Tibial artery (tissue), 4 donors: ENCODE measurements at regions not wholly inside any gene's neighbourhood (a gene's known extent, or its start where the extent isn't known, plus 50 kb on each side); places are given as distances from the start of the nearest gene placed in this dataset.

ENCODE experiments used
- DNase-seq, 2 donors: peaks; one replicate each; pipeline ENCODE4 v3.0.0-alpha.2; 2019
- H3K27ac ChIP-seq, 2 donors: fragments of 200-600 bp; sonication (generic) in 1 of 2; 1 replicate in 1 of 2; 2 replicates in 1 of 2; pipeline ENCODE4 v1.5.1; 2018 to 2019; ENCODE audit warnings: mild to moderate bottlenecking in 1 of 2
- H3K27me3 ChIP-seq, 2 donors: fragments of 200-600 bp; sonication (generic) in 1 of 2; one replicate each; pipeline versions ENCODE4 v1.5.1 to v1.6.0; 2016 to 2019
- H3K36me3 ChIP-seq, 3 donors: fragments of 200-600 bp; sonication (generic) in 2 of 3; one replicate each; pipeline ENCODE4 v1.5.1; 2016 to 2019; ENCODE audit warnings: mild to moderate bottlenecking in 2 of 3
- H3K4me1 ChIP-seq, 4 donors: fragments of 200-600 bp; sonication (generic) in 2 of 4; 1 replicate in 3 of 4; 2 replicates in 1 of 4; pipeline ENCODE4 v1.5.1; 2016 to 2019
- H3K4me3 ChIP-seq, 2 donors: fragments of 200-600 bp; sonication (generic) in 1 of 2; 1 replicate in 1 of 2; 2 replicates in 1 of 2; pipeline ENCODE4 v1.5.1; 2018 to 2019; ENCODE audit warnings: mild to moderate bottlenecking in 2 of 2
- H3K9me3 ChIP-seq, 3 donors: fragments of 200-600 bp; sonication (generic) in 1 of 3; one replicate each; pipeline ENCODE4 v1.5.1; 2016 to 2019
- CTCF ChIP-seq, 2 experiments: fragments of 200-600 bp in 1 of 2; fragments of 450-650 bp in 1 of 2; IDR thresholded peaks; one replicate each; pipeline ENCODE4 v1.5.1; 2017 to 2019; ENCODE audit warnings: antibody characterized with exemption in 2 of 2, mild to moderate bottlenecking in 1 of 2, moderate library complexity in 1 of 2
- intact Hi-C: fragments of 100-400 bp; cut with DNase I; formaldehyde crosslinking; loops from one replicate; pipeline ENCODE4 v1.15.0; 2023; ENCODE audit warnings: low total_unique reads

GRCh38 chr6:44599672-44600071, 212.2 kb downstream of the CDC5L start:
- Histone ChIP-seq H3K27me3 (no peaks in the 10 kb centered on the region), H3K27ac (no peak overlapping the region), H3K36me3 (no peaks in the 10 kb centered on the region), H3K9me3 (no peaks in the 10 kb centered on the region), H3K4me3 (no peak overlapping the region), H3K4me1 (no peaks in the 10 kb centered on the region)
- DNase-seq: no peak
- no peak for TF ChIP-seq CTCF (IDR thresholded peaks at IDR 0.05)
- intact Hi-C loops: no loop called here

- no peaks in the 10 kb centered on the region for H3K27me3 ChIP-seq
- H3K9me3 ChIP-seq: no peaks in the 10 kb centered on the region
- no peak for TF ChIP-seq CTCF (IDR thresholded peaks at IDR 0.05)
- H3K36me3 ChIP-seq: no peaks in the 10 kb centered on the region
- H3K27ac ChIP-seq: no peak overlapping the region
- no peak overlapping the region for H3K4me3 ChIP-seq
- DNase-seq: no peak
- intact Hi-C loops: no loop called here
- no peaks in the 10 kb centered on the region for H3K4me1 ChIP-seq
Measured at GRCh38 chr6:44603044-44603686, 215.7 kb downstream of the CDC5L start.

- Histone ChIP-seq H3K9me3 (no peaks in the 10 kb centered on the region), H3K4me1 (no peaks in the 10 kb centered on the region), H3K4me3 (no peak overlapping the region), H3K27ac (no peak overlapping the region), H3K27me3 (no peaks in the 10 kb centered on the region), H3K36me3 (no peaks in the 10 kb centered on the region)
- intact Hi-C loops: no loop called here
- no peak for DNase-seq
- TF ChIP-seq CTCF (IDR thresholded peaks at IDR 0.05): no peak
Measured at GRCh38 chr6:44606504-44606903, 219.0 kb downstream of the CDC5L start.

GRCh38 chr6:44606976-44607375, 219.5 kb downstream of the CDC5L start:
- no peak overlapping the region for H3K4me3 ChIP-seq
- H3K36me3 ChIP-seq: no peaks in the 10 kb centered on the region
- no peak for DNase-seq
- no peaks in the 10 kb centered on the region for H3K9me3 ChIP-seq
- intact Hi-C loops: no loop called here
- no peaks in the 10 kb centered on the region for H3K27me3 ChIP-seq
- H3K4me1 ChIP-seq: no peaks in the 10 kb centered on the region
- no peak overlapping the region for H3K27ac ChIP-seq
- TF ChIP-seq CTCF (IDR thresholded peaks at IDR 0.05): no peak

GRCh38 chr6:44608175-44608574, 220.7 kb downstream of the CDC5L start:
- intact Hi-C loops: no loop called here
- H3K27me3 ChIP-seq: no peaks in the 10 kb centered on the region
- no peak overlapping the region for H3K27ac ChIP-seq
- H3K4me1 ChIP-seq: no peaks in the 10 kb centered on the region
- no peaks in the 10 kb centered on the region for H3K36me3 ChIP-seq
- no peak for DNase-seq
- H3K4me3 ChIP-seq: no peak overlapping the region
- no peaks in the 10 kb centered on the region for H3K9me3 ChIP-seq
- no peak for TF ChIP-seq CTCF (IDR thresholded peaks at IDR 0.05)
